ENCODE measurements at regions not wholly inside any gene's neighbourhood (a gene's known extent, or its start where the extent isn't known, plus 50 kb on each side); places are given as distances from the start of the nearest gene placed in this dataset.
A peak's percentile ranks its signal among the peaks of the same experiment; 100 is the strongest.

DNA sequence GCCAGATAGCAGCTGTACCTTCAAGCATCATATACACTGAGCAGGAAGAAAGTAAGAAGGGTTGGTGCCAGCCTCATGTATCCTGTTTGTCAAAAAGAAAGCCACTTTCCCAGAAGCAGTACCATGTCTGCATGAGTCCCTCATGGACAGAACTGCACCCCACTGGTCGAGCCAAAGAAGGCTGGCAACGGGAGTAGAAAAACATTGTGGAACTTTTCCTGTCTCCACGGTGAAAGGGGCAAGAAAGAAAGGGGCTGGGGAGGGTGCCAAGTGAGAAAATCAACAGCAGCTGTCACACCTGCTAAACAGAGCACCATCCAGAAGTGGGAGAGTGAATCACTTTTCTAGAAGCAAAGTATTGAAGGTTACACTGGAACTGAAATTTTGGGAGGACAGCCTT, 621.7 kb downstream of the LMO4 start:
- TF ChIP-seq, protein P1, sequence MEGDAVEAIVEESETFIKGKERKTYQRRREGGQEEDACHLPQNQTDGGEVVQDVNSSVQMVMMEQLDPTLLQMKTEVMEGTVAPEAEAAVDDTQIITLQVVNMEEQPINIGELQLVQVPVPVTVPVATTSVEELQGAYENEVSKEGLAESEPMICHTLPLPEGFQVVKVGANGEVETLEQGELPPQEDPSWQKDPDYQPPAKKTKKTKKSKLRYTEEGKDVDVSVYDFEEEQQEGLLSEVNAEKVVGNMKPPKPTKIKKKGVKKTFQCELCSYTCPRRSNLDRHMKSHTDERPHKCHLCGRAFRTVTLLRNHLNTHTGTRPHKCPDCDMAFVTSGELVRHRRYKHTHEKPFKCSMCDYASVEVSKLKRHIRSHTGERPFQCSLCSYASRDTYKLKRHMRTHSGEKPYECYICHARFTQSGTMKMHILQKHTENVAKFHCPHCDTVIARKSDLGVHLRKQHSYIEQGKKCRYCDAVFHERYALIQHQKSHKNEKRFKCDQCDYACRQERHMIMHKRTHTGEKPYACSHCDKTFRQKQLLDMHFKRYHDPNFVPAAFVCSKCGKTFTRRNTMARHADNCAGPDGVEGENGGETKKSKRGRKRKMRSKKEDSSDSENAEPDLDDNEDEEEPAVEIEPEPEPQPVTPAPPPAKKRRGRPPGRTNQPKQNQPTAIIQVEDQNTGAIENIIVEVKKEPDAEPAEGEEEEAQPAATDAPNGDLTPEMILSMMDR (conservative IDR thresholded peaks at IDR 0.05; ENCODE audit: low read depth, low read length) = no peak
- no peak overlapping the region for H3K4me3 ChIP-seq (ENCODE audit: low read depth, low read length)
- no peak for DNase-seq (ENCODE audit: low read depth)

DNA sequence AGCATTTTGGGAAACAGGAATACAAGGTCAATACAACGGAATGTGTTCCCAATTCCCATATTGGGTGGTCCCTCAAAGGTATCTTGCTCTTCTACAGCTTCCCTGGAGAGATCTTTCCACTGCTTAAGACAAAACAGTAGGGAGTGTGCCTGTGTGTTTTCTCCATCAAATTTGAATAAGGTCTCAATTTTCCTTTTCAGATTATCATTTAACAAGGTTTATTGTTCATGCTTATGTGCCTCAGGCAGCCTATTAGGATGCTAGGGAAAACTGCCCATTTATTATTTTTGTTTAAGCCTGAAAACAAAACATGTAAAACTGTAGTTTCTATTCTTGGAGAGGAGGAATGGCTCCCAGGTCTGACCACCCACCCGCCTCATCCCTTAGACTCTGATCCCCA, 622.7 kb downstream of the LMO4 start:
- TF ChIP-seq, protein P1 (conservative IDR thresholded peaks at IDR 0.05; ENCODE audit: low read depth, low read length) = no peak
- no peak for DNase-seq (ENCODE audit: low read depth)
- H3K4me3 ChIP-seq (ENCODE audit: low read depth, low read length) = no peak overlapping the region

DNA sequence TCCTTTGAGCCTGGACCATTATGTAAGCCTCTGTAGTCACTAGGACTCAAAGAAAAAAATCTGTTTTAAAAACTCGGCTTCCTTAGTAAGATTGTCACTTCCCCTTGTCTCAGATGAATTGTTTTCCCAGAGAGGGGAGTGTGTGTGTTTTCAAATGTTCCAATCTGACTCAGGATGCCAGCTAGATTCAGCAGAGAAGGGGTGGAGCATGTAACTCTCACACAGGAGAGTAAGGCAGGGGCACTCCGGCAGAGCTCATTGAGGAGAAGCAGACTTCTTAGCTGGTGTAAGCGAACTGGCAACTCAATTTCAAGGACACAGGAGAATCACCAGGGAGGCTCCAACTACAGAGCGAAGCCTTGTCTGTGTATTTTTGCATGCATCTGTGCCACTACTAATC, 623.2 kb downstream of the LMO4 start:
- DNase-seq (ENCODE audit: low read depth) = no peak
- H3K4me3 ChIP-seq (ENCODE audit: low read depth, low read length) = no peak overlapping the region
- TF ChIP-seq, protein P1 (conservative IDR thresholded peaks at IDR 0.05; ENCODE audit: low read depth, low read length) = no peak

DNA sequence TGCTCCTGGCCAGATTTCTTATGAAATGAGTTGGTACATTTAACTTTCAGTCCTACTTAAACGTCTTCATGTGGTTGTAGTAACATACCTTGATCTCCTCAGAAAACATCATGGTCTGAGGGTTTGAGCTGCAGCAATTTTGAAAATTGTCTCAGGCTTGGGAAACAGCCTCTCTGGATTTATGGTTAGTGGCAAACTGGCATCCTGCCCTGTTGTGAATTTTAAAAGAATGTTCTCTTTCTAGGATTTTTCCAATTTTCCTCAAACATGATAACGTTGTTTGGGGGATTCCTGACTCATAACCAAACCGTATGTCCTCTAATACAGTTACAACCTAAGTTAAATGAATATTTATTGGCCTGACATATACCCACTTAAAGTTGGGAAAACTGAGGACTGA, 624.4 kb downstream of the LMO4 start:
- TF ChIP-seq, protein P1 (conservative IDR thresholded peaks at IDR 0.05; ENCODE audit: low read depth, low read length) = no peak
- no peak overlapping the region for H3K4me3 ChIP-seq (ENCODE audit: low read depth, low read length)
- no peak for DNase-seq (ENCODE audit: low read depth)

DNA sequence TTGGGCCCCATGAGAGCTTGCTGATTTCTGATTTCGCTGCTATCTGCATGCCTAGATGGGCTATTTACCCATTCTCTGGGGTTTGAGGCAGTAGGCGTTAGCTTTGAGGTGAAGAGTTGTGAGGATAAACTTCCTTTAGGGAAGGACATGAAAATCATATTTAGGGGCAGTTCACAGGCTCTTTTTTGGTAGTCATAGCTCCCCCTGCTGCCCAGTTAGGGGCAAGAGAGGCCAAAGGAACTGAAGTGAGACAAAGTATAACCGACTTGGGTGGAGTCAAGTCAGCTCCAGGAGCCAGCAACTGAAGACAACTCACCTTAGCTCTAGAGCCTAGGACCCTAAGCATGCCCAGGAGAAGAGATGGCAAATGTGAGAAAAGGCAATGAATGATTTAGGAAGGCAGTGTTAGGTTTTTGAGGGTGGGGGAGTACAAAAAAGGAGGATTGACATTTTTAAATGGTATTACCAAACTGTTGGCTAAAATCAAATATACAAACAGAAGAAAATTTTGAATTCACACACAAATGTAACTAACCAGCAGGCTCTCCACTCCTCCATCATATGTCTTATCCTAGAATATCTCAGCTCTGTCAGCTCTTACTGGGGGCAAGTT, 625.2 kb downstream of the LMO4 start:
- H3K4me3 ChIP-seq (ENCODE audit: low read depth, low read length) = no peak overlapping the region
- no peak for DNase-seq (ENCODE audit: low read depth)
- TF ChIP-seq, protein P1 (conservative IDR thresholded peaks at IDR 0.05; ENCODE audit: low read depth, low read length) = peak; percentile 94

DNA sequence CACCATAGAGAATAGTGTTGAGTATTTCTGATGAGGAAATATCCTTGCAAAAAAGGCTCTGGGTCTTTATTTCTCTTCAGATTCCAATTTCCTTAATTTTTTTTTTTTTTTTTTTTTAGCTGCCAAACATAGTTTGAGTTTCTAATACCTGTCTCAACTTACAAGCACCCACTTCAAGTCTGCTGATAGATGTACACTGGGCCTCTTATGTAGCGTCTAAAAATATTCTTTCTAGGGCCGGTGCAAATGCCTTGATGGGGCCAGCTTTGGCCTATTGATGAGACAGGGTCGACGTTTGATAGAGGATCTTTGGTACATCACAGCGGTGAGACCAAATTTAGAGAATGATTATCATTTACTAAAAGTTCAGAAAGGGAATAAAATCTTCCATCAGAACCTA, 626.4 kb downstream of the LMO4 start:
- no peak overlapping the region for H3K4me3 ChIP-seq (ENCODE audit: low read depth, low read length)

DNA sequence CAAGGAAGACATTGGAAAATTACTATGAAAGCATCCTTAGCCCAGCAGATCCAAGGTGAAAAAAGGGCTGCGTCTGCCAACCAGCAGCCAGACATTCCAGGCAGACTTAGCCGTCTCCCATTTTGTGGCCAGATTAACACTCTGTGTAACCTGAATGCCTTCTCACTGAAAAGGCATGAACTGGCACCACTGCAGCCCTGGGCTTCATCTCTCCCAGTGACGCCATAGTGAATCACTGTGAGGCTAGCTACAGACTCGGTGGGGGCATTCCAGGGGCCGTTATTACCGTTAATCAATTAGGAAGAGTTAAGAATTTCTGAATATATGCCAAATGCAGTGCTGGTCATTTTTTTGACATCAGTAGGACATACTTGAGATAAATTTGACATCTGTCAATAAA, 627.4 kb downstream of the LMO4 start:
- no peak overlapping the region for H3K4me3 ChIP-seq (ENCODE audit: low read depth, low read length)
- DNase-seq (ENCODE audit: low read depth) = peak; percentile 85

More for the DNA sequence above, 626.4 kb downstream of the LMO4 start:
- TF ChIP-seq, protein P1 (conservative IDR thresholded peaks at IDR 0.05; ENCODE audit: low read depth, low read length) = no peak
- DNase-seq (ENCODE audit: low read depth) = no peak

More for the DNA sequence above, 627.4 kb downstream of the LMO4 start:
- TF ChIP-seq, protein P1 (conservative IDR thresholded peaks at IDR 0.05; ENCODE audit: low read depth, low read length) = no peak
